HepG2 (cell line): ENCODE measurements at regions not wholly inside any gene's neighbourhood (a gene's known extent, or its start where the extent isn't known, plus 50 kb on each side); places are given as distances from the start of the nearest gene placed in this dataset.

ENCODE experiments used
- HDAC2 ChIP-seq: sonication (generic); formaldehyde crosslinking; IDR thresholded peaks from 2 replicates; pipeline ENCODE4 v1.4.0; 2020; ENCODE audit warnings: missing genetic modification reagents
- MTA3 ChIP-seq: sonication (generic); formaldehyde crosslinking; IDR thresholded peaks from 2 replicates; pipeline ENCODE4 v1.4.0; 2020; ENCODE audit warnings: missing genetic modification reagents
- ZNF20 ChIP-seq: sonication (generic); formaldehyde crosslinking; IDR thresholded peaks from 2 replicates; pipeline ENCODE4 v1.4.0; 2020; ENCODE audit warnings: mild to moderate bottlenecking, moderate library complexity, missing genetic modification reagents
- ZNF747 ChIP-seq: sonication (generic); formaldehyde crosslinking; IDR thresholded peaks from 2 replicates; pipeline ENCODE4 v1.8.1; 2023; ENCODE audit warnings: missing genetic modification reagents, mild to moderate bottlenecking, borderline replicate concordance
- TF ChIP-seq, protein P1 (sequence below): sonication (generic); formaldehyde crosslinking; IDR thresholded peaks from 2 replicates; pipeline ENCODE4 v1.4.0; 2020; ENCODE audit warnings: low read depth, mild to moderate bottlenecking, missing genetic modification reagents
- TF ChIP-seq, protein P2 (sequence below): sonication (generic); formaldehyde crosslinking; IDR thresholded peaks from 2 replicates; pipeline ENCODE4 v1.5.0; 2020; ENCODE audit warnings: mild to moderate bottlenecking, missing genetic modification reagents, moderate library complexity

DNA sequence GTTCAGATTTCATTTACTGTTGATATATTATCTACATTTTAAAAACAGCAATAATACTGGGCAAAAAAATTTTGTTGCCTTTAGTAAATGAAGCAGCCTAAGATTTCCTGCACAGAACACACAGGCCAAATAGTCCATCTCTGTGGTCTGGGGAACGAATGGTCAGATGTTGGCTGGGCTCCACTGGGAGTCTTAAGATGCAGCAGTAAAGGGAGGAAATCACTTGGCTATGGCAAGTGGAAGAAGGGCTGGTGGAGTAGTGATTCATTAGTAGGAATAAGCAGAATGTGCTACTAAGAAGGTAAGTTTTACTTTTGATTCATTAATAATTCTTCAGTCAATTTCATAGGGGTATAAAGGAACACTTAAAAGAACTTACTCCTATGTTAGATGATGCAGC is 91.1 kb upstream of the ARRDC3 start:
- TF ChIP-seq HDAC2 (no peak), ZNF747 (CRISPR knock-in tag) (no peak), ZNF20 (CRISPR knock-in tag) (no peak), MTA3 (CRISPR knock-in tag) (no peak)
- TF ChIP-seq, protein P1, sequence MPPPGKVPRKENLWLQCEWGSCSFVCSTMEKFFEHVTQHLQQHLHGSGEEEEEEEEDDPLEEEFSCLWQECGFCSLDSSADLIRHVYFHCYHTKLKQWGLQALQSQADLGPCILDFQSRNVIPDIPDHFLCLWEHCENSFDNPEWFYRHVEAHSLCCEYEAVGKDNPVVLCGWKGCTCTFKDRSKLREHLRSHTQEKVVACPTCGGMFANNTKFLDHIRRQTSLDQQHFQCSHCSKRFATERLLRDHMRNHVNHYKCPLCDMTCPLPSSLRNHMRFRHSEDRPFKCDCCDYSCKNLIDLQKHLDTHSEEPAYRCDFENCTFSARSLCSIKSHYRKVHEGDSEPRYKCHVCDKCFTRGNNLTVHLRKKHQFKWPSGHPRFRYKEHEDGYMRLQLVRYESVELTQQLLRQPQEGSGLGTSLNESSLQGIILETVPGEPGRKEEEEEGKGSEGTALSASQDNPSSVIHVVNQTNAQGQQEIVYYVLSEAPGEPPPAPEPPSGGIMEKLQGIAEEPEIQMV (CRISPR knock-in tag), result no peak
- TF ChIP-seq, protein P2, sequence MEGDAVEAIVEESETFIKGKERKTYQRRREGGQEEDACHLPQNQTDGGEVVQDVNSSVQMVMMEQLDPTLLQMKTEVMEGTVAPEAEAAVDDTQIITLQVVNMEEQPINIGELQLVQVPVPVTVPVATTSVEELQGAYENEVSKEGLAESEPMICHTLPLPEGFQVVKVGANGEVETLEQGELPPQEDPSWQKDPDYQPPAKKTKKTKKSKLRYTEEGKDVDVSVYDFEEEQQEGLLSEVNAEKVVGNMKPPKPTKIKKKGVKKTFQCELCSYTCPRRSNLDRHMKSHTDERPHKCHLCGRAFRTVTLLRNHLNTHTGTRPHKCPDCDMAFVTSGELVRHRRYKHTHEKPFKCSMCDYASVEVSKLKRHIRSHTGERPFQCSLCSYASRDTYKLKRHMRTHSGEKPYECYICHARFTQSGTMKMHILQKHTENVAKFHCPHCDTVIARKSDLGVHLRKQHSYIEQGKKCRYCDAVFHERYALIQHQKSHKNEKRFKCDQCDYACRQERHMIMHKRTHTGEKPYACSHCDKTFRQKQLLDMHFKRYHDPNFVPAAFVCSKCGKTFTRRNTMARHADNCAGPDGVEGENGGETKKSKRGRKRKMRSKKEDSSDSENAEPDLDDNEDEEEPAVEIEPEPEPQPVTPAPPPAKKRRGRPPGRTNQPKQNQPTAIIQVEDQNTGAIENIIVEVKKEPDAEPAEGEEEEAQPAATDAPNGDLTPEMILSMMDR (CRISPR knock-in tag), result no peak
